SK-N-SH treated with all-trans-retinoic acid at 6 μM for 48 hours (cell line): ENCODE measurements at regions not wholly inside any gene's neighbourhood (a gene's known extent, or its start where the extent isn't known, plus 50 kb on each side); places are given as distances from the start of the nearest gene placed in this dataset.

Experiments
- ARNTL ChIP-seq: fragments of 450-650 bp; formaldehyde crosslinking; IDR thresholded peaks from 2 replicates; pipeline ENCODE4 v1.5.0; 2020; ENCODE audit warnings: low read depth, mild to moderate bottlenecking, moderate library complexity, borderline replicate concordance
- BACH2 ChIP-seq: fragments of 250-450 bp; sonication (Bioruptor Pico); IDR thresholded peaks from 2 replicates; pipeline ENCODE4 v1.9.0; 2021; ENCODE audit warnings: mild to moderate bottlenecking, borderline replicate concordance
- OSR1 ChIP-seq: fragments of 250-450 bp; sonication (Bioruptor Pico); IDR thresholded peaks from 2 replicates; pipeline ENCODE4 v1.8.0; 2022; ENCODE audit warnings: moderate library complexity, mild to moderate bottlenecking, inconsistent platforms
- ZNF70 ChIP-seq: fragments of 450-650 bp; formaldehyde crosslinking; IDR thresholded peaks from 2 replicates; pipeline ENCODE4 v1.5.0; 2020; ENCODE audit warnings: mild to moderate bottlenecking, moderate library complexity

GRCh38 chr16:8431783-8432182 lies 158.5 kb downstream of the TMEM114 start:
- TF ChIP-seq BACH2 (CRISPR knock-in tag): no peak
- no peak for TF ChIP-seq ZNF70
- no peak for TF ChIP-seq OSR1 (CRISPR knock-in tag)
- TF ChIP-seq ARNTL (CRISPR knock-in tag): no peak
